ENCODE measurements at regions not wholly inside any gene's neighbourhood (a gene's known extent, or its start where the extent isn't known, plus 50 kb on each side); places are given as distances from the start of the nearest gene placed in this dataset.

DNA sequence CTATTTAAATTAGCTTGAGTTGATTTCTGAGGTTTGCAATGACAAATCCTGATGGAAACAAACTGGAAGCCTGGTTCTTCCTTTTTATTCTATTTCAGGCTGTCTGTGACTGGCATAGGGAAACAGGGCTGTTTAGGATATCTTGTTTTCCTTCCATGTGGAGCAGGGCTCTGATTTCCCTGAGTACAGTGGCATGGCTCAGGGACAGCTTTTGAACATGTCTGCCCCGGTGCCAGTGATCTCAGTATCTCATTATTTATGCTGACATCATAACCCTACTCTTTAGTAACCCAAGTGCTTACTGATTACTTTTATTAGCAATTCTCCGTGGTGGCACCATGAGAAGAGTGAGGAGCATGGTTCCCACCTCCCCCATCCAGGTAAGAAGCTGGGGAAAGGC lies 720.3 kb downstream of the GALR1 start:
- POLR2A ChIA-PET, result no interaction called here
- peaks cover 0 to 8% of the 10 kb centered on the region in 2 experiments for H3K27me3 ChIP-seq (replicated peaks in 1 of 2; ENCODE audit: control insufficient read depth in 2 of 2, extremely low read depth in 1 of 2, insufficient read depth in 2 of 2, low read length in 1 of 2)
- H3K27ac ChIP-seq (ENCODE audit: low read length), result no peak overlapping the region
- H3K36me3 ChIP-seq (ENCODE audit: control insufficient read depth in 2 of 2, extremely low read depth in 1 of 2, insufficient read depth in 1 of 2, low read length in 1 of 2), result no peaks in the 10 kb centered on the region
- no peak overlapping the region for H3K4me3 Mint-ChIP-seq
- CTCF ChIA-PET, result no interaction called here
- no peaks in the 10 kb centered on the region for H3K9me3 ChIP-seq
- H3K36me3 Mint-ChIP-seq, result no peaks in the 10 kb centered on the region
- ATAC-seq (replicated peaks in 1 of 4), result no peak
- H3K27me3 Mint-ChIP-seq, result peaks cover 0 to 4% of the 10 kb centered on the region in 2 donors
- no peaks in the 10 kb centered on the region for H3K4me1 Mint-ChIP-seq
- WGBS (ENCODE audit: insufficient coverage), result 60% methylated on average over 1 of the region's 2 CpGs
- no peaks in the 10 kb centered on the region for H3K4me1 ChIP-seq (ENCODE audit: control insufficient read depth in 1 of 2, extremely low read depth in 1 of 2, insufficient read depth in 2 of 2, low read length in 2 of 2)
- no peak overlapping the region for H3K4me3 ChIP-seq (ENCODE audit: control insufficient read depth in 1 of 2, extremely low read depth in 1 of 2, low read length in 1 of 2)
- H3K27ac Mint-ChIP-seq, result no peak overlapping the region
- peaks cover 0 to 11% (median 7%) of the 10 kb centered on the region in 3 donors for H3K9me3 Mint-ChIP-seq
- no peak for DNase-seq

DNA sequence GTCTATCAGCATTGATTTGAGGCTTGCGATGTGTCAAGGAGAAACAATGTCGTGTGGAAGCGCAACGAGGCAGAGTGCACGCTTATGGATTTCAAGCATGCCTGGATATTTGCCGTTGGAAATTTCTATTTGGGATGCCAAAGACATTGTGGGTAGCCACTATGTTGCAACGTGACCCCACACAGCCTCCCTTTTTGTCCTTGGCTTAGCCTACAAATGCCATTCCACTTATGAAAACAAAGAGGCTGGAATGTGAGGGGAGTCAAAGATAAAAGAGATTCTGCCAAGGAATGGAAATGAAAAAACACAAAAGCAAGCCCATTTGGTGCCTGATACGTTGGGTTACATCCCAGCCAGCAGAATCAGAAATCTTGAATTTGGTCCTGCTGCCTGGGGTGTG lies 721.2 kb downstream of the GALR1 start:
- peaks cover 0 to 11% (median 7%) of the 10 kb centered on the region in 3 donors for H3K9me3 Mint-ChIP-seq
- POLR2A ChIA-PET, result no interaction called here
- no peak for ATAC-seq (replicated peaks in 1 of 4)
- peaks cover 0 to 4% of the 10 kb centered on the region in 2 donors for H3K27me3 Mint-ChIP-seq
- Histone ChIP-seq H3K9me3 (no peaks in the 10 kb centered on the region), H3K36me3 (ENCODE audit: control insufficient read depth in 2 of 2, extremely low read depth in 1 of 2, insufficient read depth in 1 of 2, low read length in 1 of 2) (no peaks in the 10 kb centered on the region), H3K27me3 (replicated peaks in 1 of 2; ENCODE audit: control insufficient read depth in 2 of 2, extremely low read depth in 1 of 2, insufficient read depth in 2 of 2, low read length in 1 of 2) (peaks cover 0 to 8% of the 10 kb centered on the region in 2 experiments), H3K4me1 (ENCODE audit: control insufficient read depth in 1 of 2, extremely low read depth in 1 of 2, insufficient read depth in 2 of 2, low read length in 2 of 2) (no peaks in the 10 kb centered on the region), H3K4me3 (ENCODE audit: control insufficient read depth in 1 of 2, extremely low read depth in 1 of 2, low read length in 1 of 2) (no peak overlapping the region), H3K27ac (ENCODE audit: low read length) (no peak overlapping the region)
- H3K36me3 Mint-ChIP-seq, result no peaks in the 10 kb centered on the region
- CTCF ChIA-PET, result no interaction called here
- DNase-seq, result no peak
- no peak overlapping the region for H3K4me3 Mint-ChIP-seq
- H3K27ac Mint-ChIP-seq, result no peak overlapping the region
- WGBS (ENCODE audit: insufficient coverage), result 93% methylated on average over 3 of the region's 8 CpGs
- H3K4me1 Mint-ChIP-seq, result no peaks in the 10 kb centered on the region

DNA sequence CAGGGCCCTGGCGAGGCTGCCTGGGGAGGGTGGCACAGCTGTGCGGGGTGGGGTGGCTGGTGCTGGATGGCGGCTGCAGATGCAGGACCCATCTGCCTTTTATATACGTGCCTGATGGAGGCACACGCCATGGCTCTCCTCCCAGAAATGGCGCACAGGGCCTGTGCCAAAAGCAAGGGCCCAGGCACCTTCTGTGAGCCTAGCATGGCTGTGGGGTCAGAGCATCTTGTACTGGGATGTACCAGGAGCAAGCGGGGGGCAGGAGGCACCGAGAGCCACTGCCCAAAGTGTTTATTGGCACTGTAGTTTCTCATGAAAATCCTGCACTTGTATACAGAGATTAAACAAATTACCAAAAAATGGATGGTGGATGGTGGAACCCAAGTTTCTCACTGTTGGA lies 724.1 kb downstream of the GALR1 start:
- Histone ChIP-seq H3K4me3 (ENCODE audit: control insufficient read depth in 1 of 2, extremely low read depth in 1 of 2, low read length in 1 of 2) (no peak overlapping the region), H3K27me3 (replicated peaks in 1 of 2; ENCODE audit: control insufficient read depth in 2 of 2, extremely low read depth in 1 of 2, insufficient read depth in 2 of 2, low read length in 1 of 2) (peaks cover 0 to 9% of the 10 kb centered on the region in 2 experiments), H3K4me1 (ENCODE audit: control insufficient read depth in 1 of 2, extremely low read depth in 1 of 2, insufficient read depth in 2 of 2, low read length in 2 of 2) (no peaks in the 10 kb centered on the region), H3K36me3 (ENCODE audit: control insufficient read depth in 2 of 2, extremely low read depth in 1 of 2, insufficient read depth in 1 of 2, low read length in 1 of 2) (no peaks in the 10 kb centered on the region), H3K9me3 (no peaks in the 10 kb centered on the region), H3K27ac (ENCODE audit: low read length) (no peak overlapping the region)
- H3K4me3 Mint-ChIP-seq, result no peak overlapping the region
- no peaks in the 10 kb centered on the region for H3K4me1 Mint-ChIP-seq
- H3K27ac Mint-ChIP-seq, result no peak overlapping the region
- H3K27me3 Mint-ChIP-seq, result peaks cover 0 to 4% of the 10 kb centered on the region in 2 donors
- CTCF ChIA-PET, result no interaction called here
- no peaks in the 10 kb centered on the region for H3K36me3 Mint-ChIP-seq
- DNase-seq (no peak), ATAC-seq (replicated peaks in 1 of 4) (no peak)
- peaks cover 3 to 16% (median 11%) of the 10 kb centered on the region in 3 donors for H3K9me3 Mint-ChIP-seq
- 89% methylated on average over 5 of the region's 8 CpGs for WGBS (ENCODE audit: insufficient coverage)
- POLR2A ChIA-PET, result no interaction called here

DNA sequence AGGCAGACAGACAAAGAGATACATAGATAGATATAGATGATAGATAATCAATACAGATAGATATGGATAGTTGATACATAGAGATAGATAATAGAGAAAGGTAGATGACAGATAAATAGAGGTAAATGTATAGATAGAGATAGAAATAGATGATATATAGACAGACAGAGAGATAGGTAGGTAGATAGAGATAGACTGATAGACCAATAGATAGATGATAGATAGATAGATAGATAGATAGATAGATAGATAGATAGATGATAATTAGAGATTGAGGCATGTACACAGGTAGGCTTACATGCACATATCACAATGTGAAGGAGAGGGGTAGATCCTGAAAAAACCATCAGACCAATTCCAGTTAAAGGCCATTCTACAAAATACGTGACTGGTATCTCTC lies 724.7 kb downstream of the GALR1 start:
- H3K4me3 ChIP-seq (ENCODE audit: control insufficient read depth in 1 of 2, extremely low read depth in 1 of 2, low read length in 1 of 2), result no peak overlapping the region
- H3K9me3 ChIP-seq, result no peaks in the 10 kb centered on the region
- DNase-seq, result no peak
- Mint-ChIP-seq H3K27ac (no peak overlapping the region), H3K36me3 (no peaks in the 10 kb centered on the region), H3K4me3 (no peak overlapping the region), H3K4me1 (no peaks in the 10 kb centered on the region), H3K27me3 (peaks cover 0 to 4% of the 10 kb centered on the region in 2 donors), H3K9me3 (peaks cover 3 to 16% (median 11%) of the 10 kb centered on the region in 3 donors)
- no CpG with 5 or more reads among the region's 1 CpG for WGBS (ENCODE audit: insufficient coverage)
- ChIA-PET POLR2A (no interaction called here), CTCF (no interaction called here)
- H3K4me1 ChIP-seq (ENCODE audit: control insufficient read depth in 1 of 2, extremely low read depth in 1 of 2, insufficient read depth in 2 of 2, low read length in 2 of 2), result no peaks in the 10 kb centered on the region
- H3K27me3 ChIP-seq (replicated peaks in 1 of 2; ENCODE audit: control insufficient read depth in 2 of 2, extremely low read depth in 1 of 2, insufficient read depth in 2 of 2, low read length in 1 of 2), result peaks cover 0 to 8% of the 10 kb centered on the region in 2 experiments
- H3K27ac ChIP-seq (ENCODE audit: low read length), result no peak overlapping the region
- ATAC-seq (replicated peaks in 1 of 4), result no peak
- no peaks in the 10 kb centered on the region for H3K36me3 ChIP-seq (ENCODE audit: control insufficient read depth in 2 of 2, extremely low read depth in 1 of 2, insufficient read depth in 1 of 2, low read length in 1 of 2)

DNA sequence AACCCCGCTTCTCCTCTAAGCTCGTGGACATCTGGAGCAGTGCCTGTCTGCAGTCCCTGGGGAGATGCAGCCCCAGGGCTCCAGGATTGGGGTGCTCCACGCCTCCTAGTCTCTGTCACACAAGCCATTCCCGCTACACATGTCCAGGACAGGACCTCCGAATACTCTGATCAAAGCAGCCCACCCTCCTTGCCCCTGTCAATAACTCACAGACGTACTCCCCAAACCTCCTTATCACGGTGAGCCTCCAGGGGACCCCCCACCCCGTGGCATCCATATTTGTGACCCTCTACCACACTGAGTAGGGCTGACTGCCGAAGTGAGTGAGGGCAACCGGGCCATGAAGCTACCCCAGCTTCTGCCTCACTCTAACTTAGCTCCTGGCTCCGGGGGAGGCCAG lies 727.7 kb downstream of the GALR1 start:
- ATAC-seq (replicated peaks in 1 of 4), result no peak
- Mint-ChIP-seq H3K4me1 (no peaks in the 10 kb centered on the region), H3K27me3 (peaks cover 0 to 5% of the 10 kb centered on the region in 2 donors), H3K36me3 (no peaks in the 10 kb centered on the region), H3K27ac (no peak overlapping the region), H3K9me3 (peaks cover 3 to 18% (median 11%) of the 10 kb centered on the region in 3 donors), H3K4me3 (no peak overlapping the region)
- Histone ChIP-seq H3K4me3 (ENCODE audit: control insufficient read depth in 1 of 2, extremely low read depth in 1 of 2, low read length in 1 of 2) (no peak overlapping the region), H3K27me3 (replicated peaks in 1 of 2; ENCODE audit: control insufficient read depth in 2 of 2, extremely low read depth in 1 of 2, insufficient read depth in 2 of 2, low read length in 1 of 2) (peaks cover 0 to 6% of the 10 kb centered on the region in 2 experiments), H3K27ac (ENCODE audit: low read length) (no peak overlapping the region), H3K9me3 (no peaks in the 10 kb centered on the region), H3K36me3 (ENCODE audit: control insufficient read depth in 2 of 2, extremely low read depth in 1 of 2, insufficient read depth in 1 of 2, low read length in 1 of 2) (no peaks in the 10 kb centered on the region), H3K4me1 (ENCODE audit: control insufficient read depth in 1 of 2, extremely low read depth in 1 of 2, insufficient read depth in 2 of 2, low read length in 2 of 2) (no peaks in the 10 kb centered on the region)
- no peak for DNase-seq
- POLR2A ChIA-PET, result no interaction called here
- CTCF ChIA-PET, result no interaction called here
- 75% methylated on average over 6 of the region's 11 CpGs for WGBS (ENCODE audit: insufficient coverage)

DNA sequence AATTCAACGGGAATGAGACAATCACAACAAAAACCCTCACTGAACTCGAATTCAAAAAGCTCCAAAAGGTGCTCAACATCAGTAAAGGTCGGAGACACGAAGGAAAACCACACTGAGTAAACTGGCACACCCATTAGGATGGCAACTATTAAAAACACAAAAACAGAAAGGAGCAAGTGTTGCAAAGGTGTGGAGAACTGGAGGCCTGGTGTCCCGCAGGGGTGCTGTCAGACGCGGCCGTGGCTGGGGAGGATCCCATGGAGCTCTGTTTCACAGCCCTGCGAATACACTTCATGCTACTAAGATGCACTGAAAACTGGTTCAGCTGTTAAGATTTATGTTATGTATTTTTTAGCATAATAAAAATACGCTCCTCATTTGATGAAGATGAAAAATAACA lies 730.6 kb downstream of the GALR1 start:
- Histone ChIP-seq H3K27me3 (replicated peaks in 1 of 2; ENCODE audit: control insufficient read depth in 2 of 2, extremely low read depth in 1 of 2, insufficient read depth in 2 of 2, low read length in 1 of 2) (peaks cover 0 to 6% of the 10 kb centered on the region in 2 experiments), H3K9me3 (no peaks in the 10 kb centered on the region), H3K4me3 (ENCODE audit: control insufficient read depth in 1 of 2, extremely low read depth in 1 of 2, low read length in 1 of 2) (no peak overlapping the region), H3K27ac (ENCODE audit: low read length) (no peak overlapping the region), H3K36me3 (ENCODE audit: control insufficient read depth in 2 of 2, extremely low read depth in 1 of 2, insufficient read depth in 1 of 2, low read length in 1 of 2) (no peaks in the 10 kb centered on the region), H3K4me1 (ENCODE audit: control insufficient read depth in 1 of 2, extremely low read depth in 1 of 2, insufficient read depth in 2 of 2, low read length in 2 of 2) (no peaks in the 10 kb centered on the region)
- DNase-seq (no peak), ATAC-seq (replicated peaks in 1 of 4) (no peak)
- WGBS (ENCODE audit: insufficient coverage), result 73% methylated on average over 3 of the region's 10 CpGs
- H3K4me3 Mint-ChIP-seq, result no peak overlapping the region
- no peaks in the 10 kb centered on the region for H3K36me3 Mint-ChIP-seq
- no peaks in the 10 kb centered on the region for H3K4me1 Mint-ChIP-seq
- ChIA-PET CTCF (no interaction called here), POLR2A (no interaction called here)
- H3K9me3 Mint-ChIP-seq, result peaks cover 3 to 15% (median 4%) of the 10 kb centered on the region in 3 donors
- peaks cover 0 to 7% of the 10 kb centered on the region in 2 donors for H3K27me3 Mint-ChIP-seq
- H3K27ac Mint-ChIP-seq, result no peak overlapping the region

DNA sequence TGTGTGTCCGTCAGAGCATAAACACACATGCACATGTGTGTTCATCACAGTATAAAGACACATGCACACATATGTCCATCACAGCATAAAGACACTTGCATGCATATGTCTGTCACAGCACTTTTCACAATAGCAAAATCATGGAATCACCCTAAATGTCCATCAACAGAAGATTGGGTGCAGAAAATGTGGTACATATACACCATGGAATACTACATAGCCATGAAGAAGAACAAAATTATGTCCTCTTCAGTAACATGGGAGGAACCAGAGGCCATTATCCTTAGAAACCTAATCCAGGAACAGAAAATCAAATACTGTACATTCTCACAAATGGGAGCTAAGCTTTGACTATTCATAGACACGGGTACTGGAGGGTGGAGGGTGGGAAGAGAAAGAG lies 732.2 kb downstream of the GALR1 start:
- H3K36me3 ChIP-seq (ENCODE audit: control insufficient read depth in 2 of 2, extremely low read depth in 1 of 2, insufficient read depth in 1 of 2, low read length in 1 of 2), result no peaks in the 10 kb centered on the region
- H3K9me3 ChIP-seq, result no peaks in the 10 kb centered on the region
- no peaks in the 10 kb centered on the region for H3K36me3 Mint-ChIP-seq
- peaks cover 0 to 7% of the 10 kb centered on the region in 2 donors for H3K27me3 Mint-ChIP-seq
- CTCF ChIA-PET, result no interaction called here
- POLR2A ChIA-PET, result no interaction called here
- no peak overlapping the region for H3K27ac Mint-ChIP-seq
- ATAC-seq (replicated peaks in 1 of 4), result no peak
- WGBS (ENCODE audit: insufficient coverage), result 100% methylated on average over 1 of the region's 2 CpGs
- no peak overlapping the region for H3K27ac ChIP-seq (ENCODE audit: low read length)
- no peaks in the 10 kb centered on the region for H3K4me1 ChIP-seq (ENCODE audit: control insufficient read depth in 1 of 2, extremely low read depth in 1 of 2, insufficient read depth in 2 of 2, low read length in 2 of 2)
- peaks cover 0 to 6% of the 10 kb centered on the region in 2 experiments for H3K27me3 ChIP-seq (replicated peaks in 1 of 2; ENCODE audit: control insufficient read depth in 2 of 2, extremely low read depth in 1 of 2, insufficient read depth in 2 of 2, low read length in 1 of 2)
- peaks cover 3 to 15% (median 4%) of the 10 kb centered on the region in 3 donors for H3K9me3 Mint-ChIP-seq
- H3K4me3 Mint-ChIP-seq, result no peak overlapping the region
- no peaks in the 10 kb centered on the region for H3K4me1 Mint-ChIP-seq
- no peak for DNase-seq
- no peak overlapping the region for H3K4me3 ChIP-seq (ENCODE audit: control insufficient read depth in 1 of 2, extremely low read depth in 1 of 2, low read length in 1 of 2)
